ENCODE measurements at regions not wholly inside any gene's neighbourhood (a gene's known extent, or its start where the extent isn't known, plus 50 kb on each side); places are given as distances from the start of the nearest gene placed in this dataset.

- no peak for TF ChIP-seq EZH2phosphoT487 (IDR thresholded peaks at IDR 0.05; ENCODE audit: low read length)
- no peak for TF ChIP-seq EZH2 (optimal IDR thresholded peaks at IDR 0.05; ENCODE audit: low read depth, low read length)
- H3K4me3 ChIP-seq (ENCODE audit: low read length) = no peak overlapping the region
- H3K9ac ChIP-seq (ENCODE audit: low read length) = no peak overlapping the region
- no peaks in the 10 kb centered on the region for H3K4me1 ChIP-seq (ENCODE audit: low read length)
- no peaks in the 10 kb centered on the region for H3K27me3 ChIP-seq (replicated peaks; ENCODE audit: insufficient read depth, low read length)
- no peak overlapping the region for H3K27ac ChIP-seq (ENCODE audit: low read length)
- no peak overlapping the region for H2AFZ ChIP-seq (ENCODE audit: low read length)
- no peaks in the 10 kb centered on the region for H3K9me2 ChIP-seq (replicated peaks; ENCODE audit: insufficient read depth, low read length)
- H3K9me3 ChIP-seq (replicated peaks; ENCODE audit: insufficient read depth, low read length) = no peaks in the 10 kb centered on the region
- no peaks in the 10 kb centered on the region for H3F3A ChIP-seq (ENCODE audit: insufficient read depth, low read length)
- no peaks in the 10 kb centered on the region for H4K20me1 ChIP-seq (ENCODE audit: insufficient read depth, low read length)
- no peaks in the 10 kb centered on the region for H3K36me3 ChIP-seq (replicated peaks; ENCODE audit: insufficient read depth, low read length)
- no peaks in the 10 kb centered on the region for H3K79me2 ChIP-seq (ENCODE audit: low read length)
- DNase-seq = no peak
- H3K4me2 ChIP-seq (ENCODE audit: low read depth, low read length) = no peak overlapping the region
These were observed 391.0 kb downstream of the SPRY1 start for GRCh38 chr4:123787512-123788080.

GRCh38 chr4:123788577-123788976, 392.0 kb downstream of the SPRY1 start:
- no peaks in the 10 kb centered on the region for H3K36me3 ChIP-seq (replicated peaks; ENCODE audit: insufficient read depth, low read length)
- H3F3A ChIP-seq (ENCODE audit: insufficient read depth, low read length) = no peaks in the 10 kb centered on the region
- no peaks in the 10 kb centered on the region for H3K79me2 ChIP-seq (ENCODE audit: low read length)
- no peaks in the 10 kb centered on the region for H3K9me3 ChIP-seq (replicated peaks; ENCODE audit: insufficient read depth, low read length)
- no peak for DNase-seq
- no peaks in the 10 kb centered on the region for H3K4me1 ChIP-seq (ENCODE audit: low read length)
- H3K27ac ChIP-seq (ENCODE audit: low read length) = no peak overlapping the region
- H3K9ac ChIP-seq (ENCODE audit: low read length) = no peak overlapping the region
- H3K27me3 ChIP-seq (replicated peaks; ENCODE audit: insufficient read depth, low read length) = no peaks in the 10 kb centered on the region
- H3K4me2 ChIP-seq (ENCODE audit: low read depth, low read length) = no peak overlapping the region
- H3K4me3 ChIP-seq (ENCODE audit: low read length) = no peak overlapping the region
- no peak for TF ChIP-seq EZH2phosphoT487 (IDR thresholded peaks at IDR 0.05; ENCODE audit: low read length)
- TF ChIP-seq CTCF (IDR thresholded peaks at IDR 0.05; ENCODE audit: low read length) = no peak
- no peak for TF ChIP-seq EZH2 (optimal IDR thresholded peaks at IDR 0.05; ENCODE audit: low read depth, low read length)
- no peaks in the 10 kb centered on the region for H4K20me1 ChIP-seq (ENCODE audit: insufficient read depth, low read length)
- no peak overlapping the region for H2AFZ ChIP-seq (ENCODE audit: low read length)
- no peaks in the 10 kb centered on the region for H3K9me2 ChIP-seq (replicated peaks; ENCODE audit: insufficient read depth, low read length)

GRCh38 chr4:123790681-123791080, 394.1 kb downstream of the SPRY1 start:
- no peak for DNase-seq
- no peak overlapping the region for H3K27ac ChIP-seq (ENCODE audit: low read length)
- H3K36me3 ChIP-seq (replicated peaks; ENCODE audit: insufficient read depth, low read length) = no peaks in the 10 kb centered on the region
- H3K9ac ChIP-seq (ENCODE audit: low read length) = no peak overlapping the region
- no peaks in the 10 kb centered on the region for H3K79me2 ChIP-seq (ENCODE audit: low read length)
- H4K20me1 ChIP-seq (ENCODE audit: insufficient read depth, low read length) = no peaks in the 10 kb centered on the region
- no peak overlapping the region for H3K4me2 ChIP-seq (ENCODE audit: low read depth, low read length)
- H3K4me3 ChIP-seq (ENCODE audit: low read length) = no peak overlapping the region
- no peaks in the 10 kb centered on the region for H3K9me3 ChIP-seq (replicated peaks; ENCODE audit: insufficient read depth, low read length)
- no peaks in the 10 kb centered on the region for H3F3A ChIP-seq (ENCODE audit: insufficient read depth, low read length)
- H3K4me1 ChIP-seq (ENCODE audit: low read length) = no peaks in the 10 kb centered on the region
- H2AFZ ChIP-seq (ENCODE audit: low read length) = no peak overlapping the region
- no peaks in the 10 kb centered on the region for H3K9me2 ChIP-seq (replicated peaks; ENCODE audit: insufficient read depth, low read length)
- TF ChIP-seq CTCF (IDR thresholded peaks at IDR 0.05; ENCODE audit: low read length) = no peak
- TF ChIP-seq EZH2phosphoT487 (IDR thresholded peaks at IDR 0.05; ENCODE audit: low read length) = no peak
- H3K27me3 ChIP-seq (replicated peaks; ENCODE audit: insufficient read depth, low read length) = no peaks in the 10 kb centered on the region

- no peaks in the 10 kb centered on the region for H3F3A ChIP-seq (ENCODE audit: insufficient read depth, low read length)
- no peak overlapping the region for H3K27ac ChIP-seq (ENCODE audit: low read length)
- no peaks in the 10 kb centered on the region for H3K79me2 ChIP-seq (ENCODE audit: low read length)
- 0 out of 2 replicates have a peak, but pooled peaks cover 7% of the 10 kb centered on the region for H3K4me1 ChIP-seq (ENCODE audit: low read length)
- TF ChIP-seq EZH2 (optimal IDR thresholded peaks at IDR 0.05; ENCODE audit: low read depth, low read length) (no peak), EZH2phosphoT487 (IDR thresholded peaks at IDR 0.05; ENCODE audit: low read length) (no peak), CTCF (IDR thresholded peaks at IDR 0.05; ENCODE audit: low read length) (no peak)
- H3K4me2 ChIP-seq (ENCODE audit: low read depth, low read length) = no peak overlapping the region
- no peaks in the 10 kb centered on the region for H4K20me1 ChIP-seq (ENCODE audit: insufficient read depth, low read length)
- no peaks in the 10 kb centered on the region for H3K36me3 ChIP-seq (replicated peaks; ENCODE audit: insufficient read depth, low read length)
- no peak overlapping the region for H2AFZ ChIP-seq (ENCODE audit: low read length)
- H3K27me3 ChIP-seq (replicated peaks; ENCODE audit: insufficient read depth, low read length) = no peaks in the 10 kb centered on the region
- no peak overlapping the region for H3K9ac ChIP-seq (ENCODE audit: low read length)
- no peaks in the 10 kb centered on the region for H3K9me3 ChIP-seq (replicated peaks; ENCODE audit: insufficient read depth, low read length)
- H3K4me3 ChIP-seq (ENCODE audit: low read length) = no peak overlapping the region
- DNase-seq = no peak
- no peaks in the 10 kb centered on the region for H3K9me2 ChIP-seq (replicated peaks; ENCODE audit: insufficient read depth, low read length)
These were observed 405.6 kb downstream of the SPRY1 start for GRCh38 chr4:123802082-123802645.

Measured in MM.1S (cell line).